Loucy (cell line): ENCODE measurements at regions not wholly inside any gene's neighbourhood (a gene's known extent, or its start where the extent isn't known, plus 50 kb on each side); places are given as distances from the start of the nearest gene placed in this dataset.

ENCODE experiments used
- H2AFZ ChIP-seq: fragments of 200-600 bp; sonication (generic); 2 replicates; pipeline ENCODE4 v1.6.0; 2016; ENCODE audit warnings: antibody characterized with exemption, mild to moderate bottlenecking, low read length, moderate library complexity
- H3F3A ChIP-seq: fragments of 200-600 bp; 2 replicates; pipeline ENCODE4 v1.6.0; 2016; ENCODE audit warnings: antibody characterized with exemption, low read depth, mild to moderate bottlenecking
- H3K27me3 ChIP-seq: fragments of 200-600 bp; sonication (generic); 2 replicates; pipeline ENCODE4 v1.6.1; 2014; ENCODE audit warnings: low read length, mild to moderate bottlenecking; ENCODE audit not compliant: insufficient read depth, poor library complexity, severe bottlenecking
- H3K36me3 ChIP-seq: fragments of 200-600 bp; sonication (generic); 2 replicates; pipeline ENCODE4 v1.6.1; 2016; ENCODE audit warnings: low read length; ENCODE audit not compliant: insufficient read depth
- H3K4me1 ChIP-seq: fragments of 200-600 bp; sonication (generic); 2 replicates; pipeline ENCODE4 v1.5.1; 2014; ENCODE audit warnings: low read length, mild to moderate bottlenecking; ENCODE audit not compliant: insufficient read depth, poor library complexity, severe bottlenecking
- H3K4me2 ChIP-seq: fragments of 200-600 bp; sonication (generic); 2 replicates; pipeline ENCODE4 v1.6.0; 2014; ENCODE audit warnings: antibody characterized with exemption, low read length, low read depth, mild to moderate bottlenecking; ENCODE audit not compliant: poor library complexity, severe bottlenecking
- H3K4me3 ChIP-seq: fragments of 200-600 bp; sonication (generic); 2 replicates; pipeline ENCODE4 v1.5.1; 2014; ENCODE audit warnings: low read length, mild to moderate bottlenecking, mixed read lengths; ENCODE audit not compliant: poor library complexity, severe bottlenecking
- H3K79me2 ChIP-seq: fragments of 200-600 bp; sonication (generic); 2 replicates; pipeline ENCODE4 v1.6.1; 2014; ENCODE audit warnings: low read length; ENCODE audit not compliant: insufficient read depth
- H3K9ac ChIP-seq: fragments of 200-600 bp; sonication (generic); 2 replicates; pipeline ENCODE4 v1.6.0; 2014; ENCODE audit warnings: mild to moderate bottlenecking, low read depth, low read length, moderate library complexity; ENCODE audit not compliant: poor library complexity, severe bottlenecking
- H3K9me2 ChIP-seq: fragments of 200-600 bp; sonication (generic); replicated peaks from 2 replicates; pipeline ENCODE4 v1.6.1; 2016; ENCODE audit warnings: low read depth, low read length, mixed read lengths
- H3K9me3 ChIP-seq: fragments of 200-600 bp; sonication (generic); 2 replicates; pipeline ENCODE4 v1.6.1; 2014; ENCODE audit warnings: mild to moderate bottlenecking, antibody characterized with exemption, low read length, low read depth; ENCODE audit not compliant: insufficient read depth
- H4K20me1 ChIP-seq: fragments of 200-600 bp; sonication (generic); 2 replicates; pipeline ENCODE4 v1.6.0; 2014; ENCODE audit warnings: antibody characterized with exemption, low read length, mild to moderate bottlenecking; ENCODE audit not compliant: insufficient read depth, poor library complexity, severe bottlenecking
- CTCF ChIP-seq: fragments of 200-600 bp; sonication (generic); conservative IDR thresholded peaks from 2 replicates; pipeline ENCODE4 v1.5.1; 2014; ENCODE audit warnings: mild to moderate bottlenecking, antibody characterized with exemption, low read length
- EZH2phosphoT487 ChIP-seq: fragments of 200-600 bp; IDR thresholded peaks from 2 replicates; pipeline ENCODE4 v1.6.1; 2018; ENCODE audit warnings: antibody characterized with exemption, mild to moderate bottlenecking, moderate library complexity, borderline replicate concordance

- Histone ChIP-seq H4K20me1 (no peaks in the 10 kb centered on the region), H3F3A (no peaks in the 10 kb centered on the region), H3K36me3 (no peaks in the 10 kb centered on the region), H3K27me3 (no peaks in the 10 kb centered on the region), H3K9me3 (no peaks in the 10 kb centered on the region), H3K9me2 (no peaks in the 10 kb centered on the region; the same call in 1 of the 2 replicates), H2AFZ (no peak overlapping the region), H3K4me2 (no peak overlapping the region), H3K4me3 (no peak overlapping the region), H3K4me1 (no peaks in the 10 kb centered on the region), H3K9ac (no peak overlapping the region), H3K79me2 (no peaks in the 10 kb centered on the region)
- TF ChIP-seq EZH2phosphoT487 = no peak
These were observed 530.7 kb downstream of the ZNF804A start for GRCh38 chr2:185128996-185129395.

- Histone ChIP-seq H3K9me2 (no peaks in the 10 kb centered on the region; the same call in 1 of the 2 replicates), H3K36me3 (no peaks in the 10 kb centered on the region), H3K9me3 (no peaks in the 10 kb centered on the region), H3K27me3 (no peaks in the 10 kb centered on the region), H3K4me3 (no peak overlapping the region), H3K4me1 (no peaks in the 10 kb centered on the region), H3K9ac (no peak overlapping the region), H3K79me2 (no peaks in the 10 kb centered on the region), H4K20me1 (no peaks in the 10 kb centered on the region), H3K4me2 (no peak overlapping the region), H3F3A (no peaks in the 10 kb centered on the region), H2AFZ (no peak overlapping the region)
- TF ChIP-seq CTCF (no peak), EZH2phosphoT487 (no peak)
These were observed 532.4 kb downstream of the ZNF804A start for GRCh38 chr2:185130685-185131084.

GRCh38 chr2:185132501-185133041, 534.2 kb downstream of the ZNF804A start:
- H3K36me3 ChIP-seq = no peaks in the 10 kb centered on the region
- no peak overlapping the region for H3K4me3 ChIP-seq
- no peak overlapping the region for H2AFZ ChIP-seq
- H3F3A ChIP-seq = no peaks in the 10 kb centered on the region
- no peaks in the 10 kb centered on the region for H3K4me1 ChIP-seq
- no peaks in the 10 kb centered on the region for H3K9me2 ChIP-seq
- no peaks in the 10 kb centered on the region for H3K27me3 ChIP-seq
- H3K79me2 ChIP-seq = no peaks in the 10 kb centered on the region
- H3K9ac ChIP-seq = no peak overlapping the region
- TF ChIP-seq EZH2phosphoT487 = no peak
- no peak for TF ChIP-seq CTCF
- H3K9me3 ChIP-seq = no peaks in the 10 kb centered on the region
- H3K4me2 ChIP-seq = no peak overlapping the region
- no peaks in the 10 kb centered on the region for H4K20me1 ChIP-seq

- no peak overlapping the region for H3K4me3 ChIP-seq
- no peaks in the 10 kb centered on the region for H3K36me3 ChIP-seq
These were observed 539.4 kb downstream of the ZNF804A start for GRCh38 chr2:185137700-185138099.

More at GRCh38 chr2:185137700-185138099, 539.4 kb downstream of the ZNF804A start:
- Histone ChIP-seq H3K27me3 (no peaks in the 10 kb centered on the region), H3K9me3 (no peaks in the 10 kb centered on the region), H3K79me2 (no peaks in the 10 kb centered on the region), H4K20me1 (no peaks in the 10 kb centered on the region), H2AFZ (no peak overlapping the region), H3K9ac (no peak overlapping the region), H3K4me1 (no peaks in the 10 kb centered on the region), H3F3A (no peaks in the 10 kb centered on the region), H3K4me2 (no peak overlapping the region), H3K9me2 (no peaks in the 10 kb centered on the region)
- TF ChIP-seq CTCF (no peak), EZH2phosphoT487 (no peak)
